Ishikawa (cell line): ENCODE measurements at regions not wholly inside any gene's neighbourhood (a gene's known extent, or its start where the extent isn't known, plus 50 kb on each side); places are given as distances from the start of the nearest gene placed in this dataset.

Experiments used
- CEBPB ChIP-seq: IDR thresholded peaks from 2 replicates; pipeline ENCODE4 v1.6.1; 2012
- CREB1 ChIP-seq: IDR thresholded peaks from 2 replicates; pipeline ENCODE4 v1.6.1; 2012; ENCODE audit warnings: low read depth
- EGR1 ChIP-seq: IDR thresholded peaks from 2 replicates; pipeline ENCODE4 v1.6.1; 2012
- EP300 ChIP-seq: IDR thresholded peaks from 2 replicates; pipeline ENCODE4 v1.6.1; 2012; ENCODE audit warnings: borderline replicate concordance
- FOXM1 ChIP-seq: IDR thresholded peaks from 2 replicates; pipeline ENCODE4 v1.6.1; 2012; ENCODE audit warnings: low read depth, borderline replicate concordance
- NFIC ChIP-seq: IDR thresholded peaks from 2 replicates; pipeline ENCODE4 v1.6.1; 2012
- RAD21 ChIP-seq: IDR thresholded peaks from 2 replicates; pipeline ENCODE4 v1.6.1; 2012; ENCODE audit warnings: low read depth
- REST ChIP-seq: IDR thresholded peaks from 2 replicates; pipeline ENCODE4 v1.6.1; 2012; ENCODE audit warnings: low read depth, mild to moderate bottlenecking
- TAF1 ChIP-seq: IDR thresholded peaks from 2 replicates; pipeline ENCODE4 v1.6.1; 2012; ENCODE audit warnings: low read depth, mild to moderate bottlenecking
- TCF12 ChIP-seq: IDR thresholded peaks from 2 replicates; pipeline ENCODE4 v1.6.1; 2012; ENCODE audit warnings: low read depth
- TEAD4 ChIP-seq: IDR thresholded peaks from 2 replicates; pipeline ENCODE4 v1.6.1; 2012
- YY1 ChIP-seq: IDR thresholded peaks from 2 replicates; pipeline ENCODE4 v1.6.1; 2012; ENCODE audit warnings: low read depth
- ZBTB7A ChIP-seq: IDR thresholded peaks from 2 replicates; pipeline ENCODE4 v1.6.1; 2012; ENCODE audit warnings: low read depth
- TF ChIP-seq, protein P1 (sequence below): IDR thresholded peaks from 2 replicates; pipeline ENCODE4 v1.6.1; 2012
- TF ChIP-seq, protein P2 (sequence below): IDR thresholded peaks from 2 replicates; pipeline ENCODE4 v1.6.1; 2012

- TF ChIP-seq FOXM1 (no peak), REST (no peak), TEAD4 (no peak), EGR1 (no peak), CEBPB (no peak), TCF12 (no peak), YY1 (no peak)
- TF ChIP-seq, protein P1, sequence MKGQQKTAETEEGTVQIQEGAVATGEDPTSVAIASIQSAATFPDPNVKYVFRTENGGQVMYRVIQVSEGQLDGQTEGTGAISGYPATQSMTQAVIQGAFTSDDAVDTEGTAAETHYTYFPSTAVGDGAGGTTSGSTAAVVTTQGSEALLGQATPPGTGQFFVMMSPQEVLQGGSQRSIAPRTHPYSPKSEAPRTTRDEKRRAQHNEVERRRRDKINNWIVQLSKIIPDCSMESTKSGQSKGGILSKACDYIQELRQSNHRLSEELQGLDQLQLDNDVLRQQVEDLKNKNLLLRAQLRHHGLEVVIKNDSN = no peak
Observed at GRCh38 chr2:2505604-2506003, 174.5 kb upstream of the MYT1L start.

- TF ChIP-seq TCF12 (no peak), YY1 (no peak), EGR1 (no peak), CREB1 (no peak), EP300 (no peak), RAD21 (no peak), ZBTB7A (no peak), FOXM1 (no peak), CEBPB (no peak), TAF1 (no peak), TEAD4 (no peak), NFIC (no peak), REST (no peak)
- TF ChIP-seq, protein P2, sequence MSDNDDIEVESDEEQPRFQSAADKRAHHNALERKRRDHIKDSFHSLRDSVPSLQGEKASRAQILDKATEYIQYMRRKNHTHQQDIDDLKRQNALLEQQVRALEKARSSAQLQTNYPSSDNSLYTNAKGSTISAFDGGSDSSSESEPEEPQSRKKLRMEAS = no peak
- TF ChIP-seq, protein P1 = no peak
Observed at GRCh38 chr2:2503864-2504418, 172.9 kb upstream of the MYT1L start.

- TF ChIP-seq CREB1 (no peak), NFIC (no peak), TAF1 (no peak), YY1 (no peak), TCF12 (no peak), TEAD4 (no peak), REST (no peak), CEBPB (no peak), EP300 (no peak), ZBTB7A (no peak), FOXM1 (no peak), EGR1 (no peak), RAD21 (no peak)
- TF ChIP-seq, protein P1 = no peak
- TF ChIP-seq, protein P2 = no peak
Observed at GRCh38 chr2:2502201-2502549, 171.1 kb upstream of the MYT1L start.

DNA sequence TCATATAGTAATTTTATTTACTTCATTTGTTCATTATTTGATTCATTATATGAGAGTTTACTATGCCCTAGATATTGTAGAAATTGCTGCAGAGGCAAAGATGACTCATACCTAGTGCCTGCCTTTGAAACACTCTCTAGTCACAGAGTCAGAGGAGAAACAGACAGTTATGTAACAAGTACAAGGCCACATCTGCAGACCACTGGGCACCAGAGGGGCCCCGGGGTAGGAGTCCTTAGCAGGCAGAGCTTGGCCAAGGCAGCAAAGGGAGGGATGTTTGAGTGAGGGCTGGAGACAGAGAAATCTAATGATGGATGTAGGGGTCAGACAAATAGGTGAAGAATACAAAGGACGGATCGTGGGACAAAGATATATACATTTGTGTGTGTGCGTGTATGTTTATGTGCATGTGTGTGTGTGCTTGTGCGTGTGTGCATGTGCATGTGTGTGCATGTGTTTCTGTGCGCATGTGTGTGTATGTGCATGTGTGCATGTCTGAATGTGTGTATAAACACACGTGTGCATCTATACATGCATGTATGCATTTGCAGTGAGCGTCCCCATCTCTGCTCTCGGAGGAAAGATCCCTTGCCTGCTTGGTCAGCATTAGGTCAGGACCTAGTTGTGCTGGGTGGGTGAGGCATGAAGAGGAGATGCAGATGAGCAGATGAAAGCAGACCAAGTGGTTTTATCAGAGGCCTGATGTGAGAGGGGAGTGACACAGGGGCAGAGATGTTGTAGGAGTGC lies 170.6 kb upstream of the MYT1L start:
- TF ChIP-seq REST = no peak
- no peak for TF ChIP-seq TCF12
- no peak for TF ChIP-seq FOXM1
- TF ChIP-seq EP300 = no peak
- TF ChIP-seq RAD21 = no peak
- no peak for TF ChIP-seq CREB1
- TF ChIP-seq, protein P2 = no peak
- TF ChIP-seq CEBPB = no peak
- TF ChIP-seq TAF1 = no peak
- TF ChIP-seq EGR1 = no peak
- TF ChIP-seq, protein P1 = no peak
- TF ChIP-seq NFIC = no peak
- no peak for TF ChIP-seq ZBTB7A
- no peak for TF ChIP-seq YY1
- TF ChIP-seq TEAD4 = no peak
